ENCODE measurements at regions not wholly inside any gene's neighbourhood (a gene's known extent, or its start where the extent isn't known, plus 50 kb on each side); places are given as distances from the start of the nearest gene placed in this dataset.

- TF ChIP-seq CTCF (IDR thresholded peaks at IDR 0.05; ENCODE audit: borderline replicate concordance, control extremely low read depth, extremely low read depth, insufficient read depth, missing control alignments): no peak
- no peak for DNase-seq (ENCODE audit: low spot score)
Measured at GRCh38 chr11:43578346-43579170, 102.0 kb upstream of the HSD17B12 start.

DNA sequence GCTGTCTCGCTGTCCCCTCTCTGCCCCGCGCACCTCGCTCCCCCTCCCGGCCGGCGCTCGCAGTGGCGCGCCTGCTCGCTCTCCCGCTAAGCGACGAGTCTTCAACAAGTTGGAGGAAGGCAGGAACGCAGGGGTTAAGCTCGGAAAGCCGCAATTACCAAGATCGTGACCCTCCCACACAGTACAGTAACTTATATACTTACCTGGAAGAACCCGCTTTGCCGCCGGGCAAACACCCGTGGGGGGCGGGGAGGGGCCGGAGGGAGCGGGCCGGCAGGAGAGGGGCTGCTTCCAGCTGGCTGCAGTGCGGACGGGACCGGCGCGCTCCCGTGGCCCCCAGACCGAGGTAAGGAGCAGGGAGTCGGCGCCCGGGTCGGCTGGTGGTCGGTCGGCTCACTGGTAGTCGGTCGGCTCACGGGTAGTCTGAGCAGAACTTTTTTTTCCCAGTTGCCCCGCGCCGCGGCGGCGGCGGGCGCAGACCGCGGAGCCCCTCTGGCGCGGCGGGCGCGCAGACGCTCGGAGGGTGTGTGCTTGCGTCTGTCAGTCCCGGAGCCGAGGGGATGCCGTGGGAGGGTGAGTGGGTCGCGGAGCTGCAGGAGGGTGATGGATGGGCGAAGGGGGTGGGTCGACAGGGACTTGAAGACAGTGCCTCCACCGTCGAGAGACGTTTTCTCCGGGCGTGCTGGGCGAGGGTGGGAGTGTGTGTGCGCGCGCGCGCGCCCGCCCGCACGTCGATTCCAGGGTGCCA is 101.2 kb upstream of the HSD17B12 start:
- in situ Hi-C loops (cut with MboI; ENCODE audit: low sequenced_read_pairs, unreplicated experiment): loop anchor here (10.0 kb wide), 1 partner anchor 275 kb away; no protein-coding TSS in a partner anchor
- peak; percentile 77 for DNase-seq (ENCODE audit: low spot score)
- peak; percentile 55 for TF ChIP-seq CTCF (IDR thresholded peaks at IDR 0.05; ENCODE audit: borderline replicate concordance, control extremely low read depth, extremely low read depth, insufficient read depth, missing control alignments)

More at GRCh38 chr11:43578346-43579170, 102.0 kb upstream of the HSD17B12 start:
- in situ Hi-C loops (cut with MboI; ENCODE audit: low sequenced_read_pairs, unreplicated experiment): loop anchor here (10.0 kb wide), 1 partner anchor 276 kb away; no protein-coding TSS in a partner anchor

DNA sequence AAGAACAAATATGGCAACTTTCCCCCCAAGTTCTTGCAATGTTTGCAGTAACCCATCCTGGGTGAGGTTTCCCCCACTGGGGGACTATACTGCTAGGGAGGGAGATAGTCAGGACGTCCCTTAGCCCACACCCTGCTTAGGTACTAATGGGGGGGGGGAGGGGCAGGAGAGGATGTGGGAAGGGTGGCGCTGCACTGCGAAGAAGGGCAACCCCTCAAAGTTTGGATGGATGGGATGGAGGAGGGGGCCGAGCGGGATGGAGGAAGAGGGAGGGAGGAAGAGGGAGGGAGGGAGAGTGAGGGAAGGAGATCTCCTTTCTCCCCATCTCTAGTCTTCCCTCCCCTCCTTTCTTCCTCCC is 100.6 kb upstream of the HSD17B12 start:
- in situ Hi-C loops (cut with MboI; ENCODE audit: low sequenced_read_pairs, unreplicated experiment): loop anchor here (10.0 kb wide), 1 partner anchor 275 kb away; no protein-coding TSS in a partner anchor
- TF ChIP-seq CTCF (IDR thresholded peaks at IDR 0.05; ENCODE audit: borderline replicate concordance, control extremely low read depth, extremely low read depth, insufficient read depth, missing control alignments): no peak
- no peak for DNase-seq (ENCODE audit: low spot score)

DNA sequence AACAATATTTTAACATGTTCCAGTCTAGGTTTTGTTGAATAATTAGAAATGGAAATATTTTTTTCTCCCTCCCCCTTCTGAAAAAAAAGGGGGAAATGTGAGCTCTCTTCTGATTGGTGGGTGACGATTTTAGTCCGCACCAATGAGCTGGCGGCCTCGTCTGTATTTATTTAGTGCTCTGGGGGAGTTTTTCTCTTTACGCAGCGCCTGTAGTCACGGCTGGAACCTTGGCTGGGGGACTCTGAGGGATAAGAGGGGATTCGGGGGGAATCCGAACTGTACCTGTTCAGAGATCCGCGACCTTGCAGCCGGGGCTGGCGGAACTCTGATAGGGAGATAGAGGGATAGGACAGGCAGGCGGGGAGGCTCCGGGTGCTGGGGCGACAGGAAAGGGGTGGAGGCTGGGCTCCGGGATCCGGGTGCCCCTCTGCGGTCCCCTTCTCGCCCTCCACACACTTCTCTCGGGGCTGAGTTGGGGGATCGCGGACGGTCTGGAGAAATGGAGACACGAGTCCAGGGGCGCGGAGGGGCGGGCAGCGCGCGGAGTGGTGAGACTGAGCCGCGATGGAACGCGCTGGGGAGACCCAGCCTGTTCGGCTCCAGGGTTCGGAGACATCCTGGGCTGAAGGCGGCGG is 99.7 kb upstream of the HSD17B12 start:
- no peak for TF ChIP-seq CTCF (IDR thresholded peaks at IDR 0.05; ENCODE audit: borderline replicate concordance, control extremely low read depth, extremely low read depth, insufficient read depth, missing control alignments)
- peak; percentile 44 for DNase-seq (ENCODE audit: low spot score)
- in situ Hi-C loops (cut with MboI; ENCODE audit: low sequenced_read_pairs, unreplicated experiment): no loop called here

DNA sequence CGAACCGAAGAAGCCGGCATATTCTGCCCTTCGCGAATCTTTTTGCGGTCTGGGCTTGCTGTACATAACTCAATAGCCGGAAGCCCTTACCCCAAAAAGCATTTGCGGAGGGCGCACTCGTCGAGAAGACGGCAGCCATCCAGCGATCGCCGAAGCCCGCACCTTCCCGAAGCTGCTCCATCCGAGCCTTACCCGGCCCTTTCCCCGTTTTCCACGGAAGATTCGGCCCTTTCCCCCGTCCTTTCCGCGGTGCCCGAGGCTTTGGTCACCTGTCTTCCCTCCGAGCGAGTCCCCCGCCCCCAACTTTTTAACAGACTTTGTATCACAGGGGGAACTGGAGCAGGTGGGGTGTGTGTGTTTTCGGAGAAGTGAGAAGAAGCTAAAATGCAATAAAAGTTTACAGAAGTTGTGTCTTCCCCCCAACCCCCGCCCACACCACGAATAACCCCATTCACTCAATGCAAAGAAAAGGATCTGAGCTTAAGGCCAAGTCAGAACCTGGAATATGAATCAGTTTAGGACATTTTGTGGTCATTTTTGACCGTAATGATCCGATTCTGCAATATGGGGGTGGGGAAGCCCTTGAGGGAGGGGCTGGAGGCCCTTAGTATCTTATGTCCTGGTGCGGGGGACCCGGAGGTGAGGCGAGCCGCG is 99.0 kb upstream of the HSD17B12 start:
- no peak for TF ChIP-seq CTCF (IDR thresholded peaks at IDR 0.05; ENCODE audit: borderline replicate concordance, control extremely low read depth, extremely low read depth, insufficient read depth, missing control alignments)
- in situ Hi-C loops (cut with MboI; ENCODE audit: low sequenced_read_pairs, unreplicated experiment): no loop called here

More for the DNA sequence above, 99.0 kb upstream of the HSD17B12 start:
- DNase-seq (ENCODE audit: low spot score): peak; percentile 32

Data from GM13976 (cell line).